HL-60 (cell line): ENCODE measurements at regions not wholly inside any gene's neighbourhood (a gene's known extent, or its start where the extent isn't known, plus 50 kb on each side); places are given as distances from the start of the nearest gene placed in this dataset.

Source experiments
- DNase-seq, 2 experiments: peaks; one replicate each; pipeline ENCODE4 v3.0.0-alpha.2; 2010 to 2020; ENCODE audit warnings: low read depth in 1 of 2, low spot score in 1 of 2
- H3K27ac ChIP-seq: fragments of 250-450 bp; sonication (Bioruptor Pico); replicated peaks from 2 replicates; pipeline ENCODE4 v1.5.1; 2020; ENCODE audit warnings: mild to moderate bottlenecking, moderate library complexity
- H3K27me3 ChIP-seq: fragments of 250-450 bp; sonication (Bioruptor Pico); 2 replicates; pipeline ENCODE4 v1.5.1; 2021; ENCODE audit warnings: mild to moderate bottlenecking, moderate library complexity; ENCODE audit not compliant: insufficient read depth, poor library complexity, severe bottlenecking
- H3K4me3 ChIP-seq: replicated peaks from 2 replicates; pipeline ENCODE4 v1.5.1; 2011; ENCODE audit warnings: mild to moderate bottlenecking, control low read depth, low read length; ENCODE audit not compliant: insufficient read depth
- CTCF ChIP-seq: IDR thresholded peaks from one replicate; pipeline ENCODE4 v1.5.1; 2011; ENCODE audit warnings: low read length, control low read depth, inconsistent platforms; ENCODE audit not compliant: insufficient read depth
- GABPA ChIP-seq: IDR thresholded peaks from 2 replicates; pipeline ENCODE4 v1.6.1; 2012; ENCODE audit warnings: low read depth
- POLR2AphosphoS5 ChIP-seq: IDR thresholded peaks from 2 replicates; pipeline ENCODE4 v1.6.1; 2012; ENCODE audit warnings: low read depth
- REST ChIP-seq: IDR thresholded peaks from 2 replicates; pipeline ENCODE4 v1.6.1; 2012; ENCODE audit warnings: low read depth; ENCODE audit not compliant: insufficient replicate concordance
- SPI1 ChIP-seq: IDR thresholded peaks from 2 replicates; pipeline ENCODE4 v1.6.1; 2012; ENCODE audit warnings: low read depth, mild to moderate bottlenecking, borderline replicate concordance

- no peak for DNase-seq
- no peaks in the 10 kb centered on the region for H3K27me3 ChIP-seq
Measured at GRCh38 chr11:115964091-115964490, 459.9 kb upstream of the CADM1 start.

GRCh38 chr11:115963156-115963555 is 458.9 kb upstream of the CADM1 start:
- Histone ChIP-seq H3K4me3 (no peak overlapping the region), H3K27ac (no peak overlapping the region), H3K27me3 (no peaks in the 10 kb centered on the region)
- TF ChIP-seq GABPA (no peak), REST (no peak), CTCF (no peak), POLR2AphosphoS5 (no peak), SPI1 (no peak)
- DNase-seq: no peak

More at GRCh38 chr11:115964091-115964490, 459.9 kb upstream of the CADM1 start:
- H3K27ac ChIP-seq: no peak overlapping the region
- TF ChIP-seq POLR2AphosphoS5: no peak
- no peak overlapping the region for H3K4me3 ChIP-seq

GRCh38 chr11:115961159-115962003 is 457.2 kb upstream of the CADM1 start:
- no peaks in the 10 kb centered on the region for H3K27me3 ChIP-seq
- H3K27ac ChIP-seq: no peak overlapping the region
- TF ChIP-seq REST (no peak), GABPA (no peak), POLR2AphosphoS5 (no peak), CTCF (no peak), SPI1 (no peak)
- DNase-seq: no peak
- no peak overlapping the region for H3K4me3 ChIP-seq

GRCh38 chr11:115959081-115959486 is 454.9 kb upstream of the CADM1 start:
- Histone ChIP-seq H3K27me3 (peaks cover 6% of the 10 kb centered on the region), H3K27ac (no peak overlapping the region), H3K4me3 (no peak overlapping the region)
- DNase-seq: no peak
- no peak for TF ChIP-seq GABPA
- TF ChIP-seq REST: no peak
- no peak for TF ChIP-seq SPI1
- TF ChIP-seq CTCF: no peak
- TF ChIP-seq POLR2AphosphoS5: no peak
